H9 (cell line): ENCODE measurements at regions not wholly inside any gene's neighbourhood (a gene's known extent, or its start where the extent isn't known, plus 50 kb on each side); places are given as distances from the start of the nearest gene placed in this dataset.

Experiments
- DNase-seq: peaks from one replicate; pipeline ENCODE4 v3.0.0-alpha.2; 2017
- H2AFZ ChIP-seq: one replicate; pipeline ENCODE4 v1.6.1; 2013; ENCODE audit warnings: mild to moderate bottlenecking, low read length, control low read depth, moderate library complexity
- H2AK5ac ChIP-seq: 2 replicates; pipeline ENCODE4 v1.6.1; 2013; ENCODE audit warnings: low read length, control low read depth, mixed read lengths; ENCODE audit not compliant: insufficient read length
- H2BK120ac ChIP-seq: one replicate; pipeline ENCODE4 v1.6.1; 2013; ENCODE audit warnings: low read depth, mild to moderate bottlenecking, low read length, control low read depth, inconsistent platforms; ENCODE audit not compliant: poor library complexity, severe bottlenecking
- H2BK12ac ChIP-seq: 2 replicates; pipeline ENCODE4 v1.6.1; 2013; ENCODE audit warnings: low read length, control low read depth, mixed read lengths, low read depth; ENCODE audit not compliant: insufficient read length
- H2BK15ac ChIP-seq: 2 replicates; pipeline ENCODE4 v1.6.1; 2013; ENCODE audit warnings: low read depth, low read length, control low read depth
- H2BK20ac ChIP-seq: one replicate; pipeline ENCODE4 v1.6.1; 2013; ENCODE audit warnings: low read depth, mild to moderate bottlenecking, low read length, control low read depth, inconsistent platforms; ENCODE audit not compliant: poor library complexity, severe bottlenecking
- H2BK5ac ChIP-seq: 2 replicates; pipeline ENCODE4 v1.6.1; 2013; ENCODE audit warnings: low read length, control low read depth, mixed read lengths; ENCODE audit not compliant: insufficient read length
- H3K14ac ChIP-seq: 2 replicates; pipeline ENCODE4 v1.6.1; 2013; ENCODE audit warnings: low read length, control low read depth; ENCODE audit not compliant: insufficient read depth
- H3K18ac ChIP-seq: 2 replicates; pipeline ENCODE4 v1.6.1; 2013; ENCODE audit warnings: low read depth, mild to moderate bottlenecking, mixed read lengths, low read length, control low read depth; ENCODE audit not compliant: insufficient read length
- H3K23ac ChIP-seq: 2 replicates; pipeline ENCODE4 v1.6.1; 2013; ENCODE audit warnings: low read length, control low read depth, mixed read lengths, low read depth; ENCODE audit not compliant: insufficient read length
- H3K23me2 ChIP-seq: 2 replicates; pipeline ENCODE4 v1.6.1; 2013; ENCODE audit warnings: low read depth, mild to moderate bottlenecking, mixed read lengths, low read length, control low read depth; ENCODE audit not compliant: insufficient read length, poor library complexity, severe bottlenecking
- H3K27ac ChIP-seq: 2 replicates; pipeline ENCODE4 v1.5.1; 2013; ENCODE audit warnings: low read length, control low read depth, mixed read lengths, low read depth; ENCODE audit not compliant: insufficient read length
- H3K27me3 ChIP-seq: 2 replicates; pipeline ENCODE4 v1.6.1; 2013; ENCODE audit warnings: low read length, control low read depth, inconsistent platforms; ENCODE audit not compliant: insufficient read depth
- H3K4ac ChIP-seq: 2 replicates; pipeline ENCODE4 v1.6.1; 2013; ENCODE audit warnings: low read depth, mild to moderate bottlenecking, control low read depth, inconsistent platforms, low read length, moderate library complexity
- H3K4me1 ChIP-seq: 2 replicates; pipeline ENCODE4 v1.6.1; 2013; ENCODE audit warnings: low read length, control low read depth, inconsistent platforms; ENCODE audit not compliant: insufficient read depth
- H3K4me2 ChIP-seq: 2 replicates; pipeline ENCODE4 v1.6.1; 2013; ENCODE audit warnings: low read length, control low read depth, mixed read lengths; ENCODE audit not compliant: insufficient read length, insufficient read depth
- H3K56ac ChIP-seq: 2 replicates; pipeline ENCODE4 v1.6.1; 2013; ENCODE audit warnings: low read depth, mild to moderate bottlenecking, mixed read lengths, low read length, control low read depth; ENCODE audit not compliant: insufficient read length
- H3K79me1 ChIP-seq: 2 replicates; pipeline ENCODE4 v1.6.1; 2013; ENCODE audit warnings: low read depth, mild to moderate bottlenecking, moderate library complexity, low read length, control low read depth, inconsistent platforms; ENCODE audit not compliant: insufficient read depth, poor library complexity, severe bottlenecking
- H3K79me2 ChIP-seq: 2 replicates; pipeline ENCODE4 v1.6.1; 2013; ENCODE audit warnings: low read length, control low read depth, inconsistent platforms; ENCODE audit not compliant: insufficient read depth
- H3K9ac ChIP-seq: 2 replicates; pipeline ENCODE4 v1.6.1; 2013; ENCODE audit warnings: low read length, control low read depth, mixed read lengths; ENCODE audit not compliant: insufficient read length; ENCODE audit errors: extremely low read depth
- H3K9me3 ChIP-seq: one replicate; pipeline ENCODE4 v1.6.1; 2013; ENCODE audit warnings: low read depth, low read length, inconsistent platforms; ENCODE audit not compliant: control insufficient read depth
- H3T11ph ChIP-seq: one replicate; pipeline ENCODE4 v1.6.1; 2013; ENCODE audit warnings: mild to moderate bottlenecking, low read length, control low read depth, inconsistent platforms
- H4K20me1 ChIP-seq: one replicate; pipeline ENCODE4 v1.6.1; 2013; ENCODE audit not compliant: control insufficient read depth, insufficient read length, insufficient read depth
- H4K5ac ChIP-seq: 2 replicates; pipeline ENCODE4 v1.6.1; 2013; ENCODE audit warnings: low read depth, mild to moderate bottlenecking, mixed read lengths, low read length, control low read depth; ENCODE audit not compliant: insufficient read length
- H4K8ac ChIP-seq: replicated peaks from 2 replicates; pipeline ENCODE4 v1.6.1; 2013; ENCODE audit warnings: low read length, control low read depth, mixed read lengths, low read depth; ENCODE audit not compliant: insufficient read length
- H4K91ac ChIP-seq: 2 replicates; pipeline ENCODE4 v1.6.1; 2013; ENCODE audit warnings: low read depth, mild to moderate bottlenecking, moderate library complexity, mixed read lengths, low read length, control low read depth; ENCODE audit not compliant: insufficient read length
- H3K27ac Mint-ChIP-seq, 3 experiments: 2 replicates in 2 of 3; 3 replicates in 1 of 3; pipeline ENCODE4 v1.8.0; 2020 to 2021; ENCODE audit warnings: mixed read lengths in 3 of 3, mild to moderate bottlenecking in 1 of 3, moderate library complexity in 1 of 3
- H3K27me3 Mint-ChIP-seq: 2 replicates; pipeline ENCODE4 v1.8.0; 2021; ENCODE audit warnings: low read depth, mild to moderate bottlenecking, moderate library complexity, mixed read lengths
- H3K36me3 Mint-ChIP-seq, 3 experiments: 2 replicates in 2 of 3; 3 replicates in 1 of 3; pipeline ENCODE4 v1.8.0; 2020 to 2021; ENCODE audit warnings: low read depth in 3 of 3, mixed read lengths in 3 of 3; ENCODE audit not compliant: insufficient read depth in 1 of 3
- H3K4me1 Mint-ChIP-seq, 2 experiments: 2 replicates each; pipeline ENCODE4 v1.8.0; 2020; ENCODE audit warnings: mixed read lengths in 2 of 2
- H3K4me3 Mint-ChIP-seq, 2 experiments: 2 replicates in 1 of 2; 3 replicates in 1 of 2; pipeline ENCODE4 v1.8.0; 2020 to 2021; ENCODE audit warnings: mild to moderate bottlenecking in 2 of 2, mixed read lengths in 2 of 2, moderate library complexity in 1 of 2
- H3K9me3 Mint-ChIP-seq, 2 experiments: 2 replicates in 1 of 2; 3 replicates in 1 of 2; pipeline ENCODE4 v1.8.0; 2020; ENCODE audit warnings: mild to moderate bottlenecking in 2 of 2, mixed read lengths in 2 of 2, moderate library complexity in 1 of 2
- WGBS: extraction: QIAGEN DNeasy Blood & Tissue Kit; methylation state at CpG from one replicate; pipeline ENCODE4 v1.1.7; 2013; ENCODE audit warnings: missing lambda C conversion rate, low lambda C conversion rate, mixed read lengths; ENCODE audit not compliant: insufficient read length; ENCODE audit errors: extremely low coverage; 5-methylcytosine and 5-hydroxymethylcytosine counted together
- TF ChIP-seq, protein P1 (sequence below): fragments of 200-600 bp; sonication (generic); conservative IDR thresholded peaks from 3 replicates; pipeline ENCODE4 v1.8.0; 2021; ENCODE audit warnings: antibody characterized with exemption, mild to moderate bottlenecking

DNA sequence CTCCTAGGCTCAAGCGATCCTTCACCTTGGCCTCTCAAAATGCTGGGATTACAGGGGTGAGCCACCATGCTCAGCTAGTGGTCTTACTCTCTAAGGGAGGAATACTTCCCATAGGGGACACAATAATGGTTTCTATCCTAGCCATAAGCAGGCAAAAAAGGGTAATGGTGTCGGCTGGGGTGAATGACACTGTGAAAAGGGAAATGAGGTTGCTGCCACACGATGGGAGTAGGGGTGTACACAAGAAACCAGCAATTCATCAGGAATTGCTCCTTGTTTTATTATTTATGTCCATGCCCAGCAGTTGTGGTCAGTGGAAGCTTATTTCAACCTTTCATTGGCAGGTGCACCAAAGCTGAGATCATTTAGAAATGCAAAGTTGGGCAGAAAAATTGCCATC is 70.3 kb upstream of the ZFR start:
- Histone ChIP-seq H2AK5ac (no peak overlapping the region), H4K91ac (no peak overlapping the region), H3K18ac (no peak overlapping the region), H3K79me1 (no peaks in the 10 kb centered on the region), H3K23ac (no peak overlapping the region), H3K4ac (no peak overlapping the region), H4K20me1 (no peaks in the 10 kb centered on the region), H3K27ac (no peak overlapping the region), H3K4me1 (no peaks in the 10 kb centered on the region), H3K23me2 (no peaks in the 10 kb centered on the region), H2BK5ac (no peak overlapping the region), H2BK120ac (no peak overlapping the region), H3K9me3 (no peaks in the 10 kb centered on the region), H3K4me2 (no peak overlapping the region), H2BK20ac (no peak overlapping the region), H2BK15ac (no peak overlapping the region), H3T11ph (no peak overlapping the region), H2AFZ (no peak overlapping the region), H3K27me3 (no peaks in the 10 kb centered on the region), H2BK12ac (no peak overlapping the region), H4K5ac (no peak overlapping the region), H3K14ac (no peak overlapping the region), H3K79me2 (no peaks in the 10 kb centered on the region), H3K56ac (no peak overlapping the region), H4K8ac (no peak overlapping the region), H3K9ac (no peak overlapping the region)
- Mint-ChIP-seq H3K9me3 (no peaks in the 10 kb centered on the region), H3K36me3 (no peaks in the 10 kb centered on the region), H3K4me1 (no peaks in the 10 kb centered on the region), H3K27me3 (no peaks in the 10 kb centered on the region; the same call in 1 of the 2 replicates), H3K27ac (no peak overlapping the region), H3K4me3 (no peak overlapping the region)
- TF ChIP-seq, protein P1, sequence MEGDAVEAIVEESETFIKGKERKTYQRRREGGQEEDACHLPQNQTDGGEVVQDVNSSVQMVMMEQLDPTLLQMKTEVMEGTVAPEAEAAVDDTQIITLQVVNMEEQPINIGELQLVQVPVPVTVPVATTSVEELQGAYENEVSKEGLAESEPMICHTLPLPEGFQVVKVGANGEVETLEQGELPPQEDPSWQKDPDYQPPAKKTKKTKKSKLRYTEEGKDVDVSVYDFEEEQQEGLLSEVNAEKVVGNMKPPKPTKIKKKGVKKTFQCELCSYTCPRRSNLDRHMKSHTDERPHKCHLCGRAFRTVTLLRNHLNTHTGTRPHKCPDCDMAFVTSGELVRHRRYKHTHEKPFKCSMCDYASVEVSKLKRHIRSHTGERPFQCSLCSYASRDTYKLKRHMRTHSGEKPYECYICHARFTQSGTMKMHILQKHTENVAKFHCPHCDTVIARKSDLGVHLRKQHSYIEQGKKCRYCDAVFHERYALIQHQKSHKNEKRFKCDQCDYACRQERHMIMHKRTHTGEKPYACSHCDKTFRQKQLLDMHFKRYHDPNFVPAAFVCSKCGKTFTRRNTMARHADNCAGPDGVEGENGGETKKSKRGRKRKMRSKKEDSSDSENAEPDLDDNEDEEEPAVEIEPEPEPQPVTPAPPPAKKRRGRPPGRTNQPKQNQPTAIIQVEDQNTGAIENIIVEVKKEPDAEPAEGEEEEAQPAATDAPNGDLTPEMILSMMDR, result no peak
- no peak for DNase-seq
- no CpG with 5 or more reads among the region's 3 CpGs for WGBS
